ENCODE measurements at regions not wholly inside any gene's neighbourhood (a gene's known extent, or its start where the extent isn't known, plus 50 kb on each side); places are given as distances from the start of the nearest gene placed in this dataset.

DNA sequence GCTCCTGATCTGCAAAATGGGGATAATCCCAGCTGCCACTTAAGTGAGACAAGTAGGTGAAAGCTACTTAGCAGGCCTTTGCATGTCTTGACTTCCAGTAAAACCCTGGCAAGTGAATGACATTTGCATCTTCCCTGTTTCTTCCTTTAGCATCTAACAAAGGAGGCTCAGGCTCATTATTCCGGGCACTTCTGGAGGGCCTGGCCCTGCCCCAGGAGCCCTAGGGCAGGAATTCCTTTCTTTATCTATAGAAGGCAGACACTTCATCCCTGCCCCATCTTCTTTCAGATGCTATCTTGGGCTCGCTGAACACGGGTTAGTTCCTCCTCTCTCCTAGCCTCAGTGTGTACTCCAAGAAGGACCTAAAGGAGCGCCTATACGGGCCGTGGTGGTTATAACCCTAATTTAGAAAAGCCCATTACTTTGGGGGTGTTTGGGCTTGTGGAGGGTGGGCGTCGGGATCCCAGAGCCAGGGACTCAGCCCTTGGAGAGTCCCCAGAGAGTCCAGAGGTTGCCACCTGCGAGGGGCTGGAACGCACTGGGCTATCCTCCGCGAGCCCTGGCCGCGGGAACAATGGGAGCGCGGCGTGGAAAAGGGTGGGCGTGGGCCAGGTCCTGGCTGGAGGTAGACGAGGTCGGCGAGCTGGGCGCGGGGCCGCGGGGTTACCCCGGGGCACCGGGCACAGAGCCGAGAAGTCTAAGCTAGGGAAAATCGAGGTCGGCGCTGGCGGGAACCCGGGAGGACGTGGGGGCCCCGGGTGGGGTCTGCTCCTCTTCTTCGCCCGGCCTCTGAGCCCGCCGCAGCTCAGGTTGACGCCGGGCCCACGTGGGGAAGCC, 62.8 kb upstream of the EPB41L1 start:
- peak overlapping the region; percentile 70 for H3K4me3 ChIP-seq (ENCODE audit: low read depth, low read length)
- no peak for TF ChIP-seq CTCF (conservative IDR thresholded peaks at IDR 0.05; ENCODE audit: low read depth, low read length)
- no peak for DNase-seq (ENCODE audit: low read depth)

DNA sequence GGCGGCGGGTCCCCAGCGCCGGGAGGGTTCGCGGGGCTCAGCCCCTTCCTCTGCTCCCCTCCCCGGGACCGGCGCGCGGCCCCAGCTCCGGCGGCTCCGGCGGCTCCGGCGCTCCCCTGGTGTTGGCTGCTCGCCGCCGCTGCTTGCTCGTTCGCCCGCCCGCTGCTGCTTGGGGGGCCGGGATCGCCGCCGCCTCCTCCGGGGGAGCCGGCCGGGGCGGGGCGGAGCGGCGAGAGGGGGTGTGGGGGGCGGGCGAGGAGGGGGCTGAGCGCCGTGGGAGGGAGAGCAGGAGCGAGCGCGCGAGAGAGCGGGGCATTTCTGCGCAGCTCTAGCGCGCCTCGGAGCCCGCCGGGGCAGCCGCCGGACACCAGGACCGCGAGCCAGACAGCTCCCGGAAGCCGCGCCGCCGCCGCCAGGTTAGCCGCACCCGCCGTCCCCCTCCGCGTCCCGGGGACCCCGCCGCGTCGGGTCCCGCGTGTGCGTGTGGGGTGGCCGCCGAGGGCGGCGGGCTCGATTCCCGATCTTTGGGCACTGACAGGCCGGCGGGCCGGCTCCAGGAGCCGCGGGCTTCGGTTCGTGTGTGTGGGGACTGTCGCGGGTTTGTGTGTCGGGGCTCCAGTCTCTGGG, 62.0 kb upstream of the EPB41L1 start:
- TF ChIP-seq CTCF (conservative IDR thresholded peaks at IDR 0.05; ENCODE audit: low read depth, low read length) = no peak
- peak overlapping the region; percentile 70 for H3K4me3 ChIP-seq (ENCODE audit: low read depth, low read length)
- DNase-seq (ENCODE audit: low read depth) = no peak

- TF ChIP-seq CTCF (conservative IDR thresholded peaks at IDR 0.05; ENCODE audit: low read depth, low read length) = no peak
- no peak for DNase-seq (ENCODE audit: low read depth)
- H3K4me3 ChIP-seq (ENCODE audit: low read depth, low read length) = peak overlapping the region; percentile 70
Observed at GRCh38 chr20:36093025-36093803, 61.3 kb upstream of the EPB41L1 start.

DNA sequence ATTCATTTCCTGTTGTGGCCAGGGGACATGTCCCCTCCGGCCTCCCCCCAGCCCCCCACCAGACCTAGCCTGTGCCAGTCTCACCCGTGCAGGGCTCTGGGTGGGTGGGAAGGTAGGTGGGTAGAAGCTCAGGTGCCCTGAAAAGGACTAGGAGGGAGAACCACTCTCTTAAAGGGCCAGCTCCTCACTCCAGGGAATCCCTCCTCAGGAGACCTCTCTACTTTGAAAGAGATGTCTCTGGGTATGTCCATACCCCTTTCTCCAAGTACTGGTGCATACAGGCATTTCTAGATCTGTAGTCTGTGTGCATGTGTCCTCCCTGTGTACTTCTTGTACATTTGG, 60.8 kb upstream of the EPB41L1 start:
- H3K4me3 ChIP-seq (ENCODE audit: low read depth, low read length) = peak overlapping the region; percentile 70
- no peak for DNase-seq (ENCODE audit: low read depth)
- TF ChIP-seq CTCF (conservative IDR thresholded peaks at IDR 0.05; ENCODE audit: low read depth, low read length) = no peak

GRCh38 chr20:36094497-36094896, 60.0 kb upstream of the EPB41L1 start:
- peak overlapping the region; percentile 70 for H3K4me3 ChIP-seq (ENCODE audit: low read depth, low read length)
- TF ChIP-seq CTCF (conservative IDR thresholded peaks at IDR 0.05; ENCODE audit: low read depth, low read length) = no peak
- no peak for DNase-seq (ENCODE audit: low read depth)

- no peak for TF ChIP-seq CTCF (conservative IDR thresholded peaks at IDR 0.05; ENCODE audit: low read depth, low read length)
- no peak for DNase-seq (ENCODE audit: low read depth)
- H3K4me3 ChIP-seq (ENCODE audit: low read depth, low read length) = no peak overlapping the region
Observed at GRCh38 chr20:36096435-36096834, 58.1 kb upstream of the EPB41L1 start.
